22Rv1 (cell line): ENCODE measurements at regions not wholly inside any gene's neighbourhood (a gene's known extent, or its start where the extent isn't known, plus 50 kb on each side); places are given as distances from the start of the nearest gene placed in this dataset.

Experiments
- ZFX ChIP-seq: fragments of 450-650 bp; IDR thresholded peaks from 2 replicates; pipeline ENCODE4 v1.6.1; 2017; ENCODE audit warnings: antibody characterized with exemption, borderline replicate concordance
- TF ChIP-seq, protein P1 (sequence below): fragments of 450-650 bp; IDR thresholded peaks from 2 replicates; pipeline ENCODE4 v1.5.1; 2017; ENCODE audit warnings: mild to moderate bottlenecking

GRCh38 chr17:79371984-79372383 is 238.9 kb downstream of the RBFOX3 start:
- TF ChIP-seq, protein P1, sequence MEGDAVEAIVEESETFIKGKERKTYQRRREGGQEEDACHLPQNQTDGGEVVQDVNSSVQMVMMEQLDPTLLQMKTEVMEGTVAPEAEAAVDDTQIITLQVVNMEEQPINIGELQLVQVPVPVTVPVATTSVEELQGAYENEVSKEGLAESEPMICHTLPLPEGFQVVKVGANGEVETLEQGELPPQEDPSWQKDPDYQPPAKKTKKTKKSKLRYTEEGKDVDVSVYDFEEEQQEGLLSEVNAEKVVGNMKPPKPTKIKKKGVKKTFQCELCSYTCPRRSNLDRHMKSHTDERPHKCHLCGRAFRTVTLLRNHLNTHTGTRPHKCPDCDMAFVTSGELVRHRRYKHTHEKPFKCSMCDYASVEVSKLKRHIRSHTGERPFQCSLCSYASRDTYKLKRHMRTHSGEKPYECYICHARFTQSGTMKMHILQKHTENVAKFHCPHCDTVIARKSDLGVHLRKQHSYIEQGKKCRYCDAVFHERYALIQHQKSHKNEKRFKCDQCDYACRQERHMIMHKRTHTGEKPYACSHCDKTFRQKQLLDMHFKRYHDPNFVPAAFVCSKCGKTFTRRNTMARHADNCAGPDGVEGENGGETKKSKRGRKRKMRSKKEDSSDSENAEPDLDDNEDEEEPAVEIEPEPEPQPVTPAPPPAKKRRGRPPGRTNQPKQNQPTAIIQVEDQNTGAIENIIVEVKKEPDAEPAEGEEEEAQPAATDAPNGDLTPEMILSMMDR: no peak
- TF ChIP-seq ZFX: no peak
